OCI-LY7 (cell line): ENCODE measurements at regions not wholly inside any gene's neighbourhood (a gene's known extent, or its start where the extent isn't known, plus 50 kb on each side); places are given as distances from the start of the nearest gene placed in this dataset.

Source experiments
- EZH2phosphoT487 ChIP-seq: fragments of 200-600 bp; sonication (generic); IDR thresholded peaks from 2 replicates; pipeline ENCODE4 v1.6.1; 2018; ENCODE audit warnings: low read depth, borderline replicate concordance, mild to moderate bottlenecking, mixed run types, antibody characterized with exemption, low read length, moderate library complexity, mixed read lengths
- TF ChIP-seq, protein P1 (sequence below): fragments of 200-600 bp; sonication (generic); conservative IDR thresholded peaks from 2 replicates; pipeline ENCODE4 v1.5.1; 2014; ENCODE audit warnings: mild to moderate bottlenecking, antibody characterized with exemption, low read length, moderate library complexity, mixed read lengths

DNA sequence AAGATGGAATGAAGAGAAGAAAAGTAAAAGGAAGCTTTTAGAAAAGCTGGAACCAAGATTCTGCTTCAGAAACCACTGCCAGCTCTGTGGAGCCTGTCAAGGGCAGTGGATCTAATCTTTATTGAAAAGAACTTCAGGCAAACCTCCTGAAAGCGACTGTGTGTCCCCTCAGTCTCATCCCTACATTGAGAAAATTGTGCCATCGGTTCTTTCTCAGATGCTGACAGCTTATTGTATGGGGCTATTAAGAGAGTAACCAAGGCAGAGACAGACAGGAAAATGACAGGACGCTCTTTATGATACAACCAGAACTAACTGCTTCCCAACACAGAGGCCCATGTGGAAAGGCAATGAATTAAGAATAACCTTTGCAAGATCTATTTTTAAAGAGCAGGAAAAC, 763.2 kb upstream of the CHAC2 start:
- TF ChIP-seq, protein P1, sequence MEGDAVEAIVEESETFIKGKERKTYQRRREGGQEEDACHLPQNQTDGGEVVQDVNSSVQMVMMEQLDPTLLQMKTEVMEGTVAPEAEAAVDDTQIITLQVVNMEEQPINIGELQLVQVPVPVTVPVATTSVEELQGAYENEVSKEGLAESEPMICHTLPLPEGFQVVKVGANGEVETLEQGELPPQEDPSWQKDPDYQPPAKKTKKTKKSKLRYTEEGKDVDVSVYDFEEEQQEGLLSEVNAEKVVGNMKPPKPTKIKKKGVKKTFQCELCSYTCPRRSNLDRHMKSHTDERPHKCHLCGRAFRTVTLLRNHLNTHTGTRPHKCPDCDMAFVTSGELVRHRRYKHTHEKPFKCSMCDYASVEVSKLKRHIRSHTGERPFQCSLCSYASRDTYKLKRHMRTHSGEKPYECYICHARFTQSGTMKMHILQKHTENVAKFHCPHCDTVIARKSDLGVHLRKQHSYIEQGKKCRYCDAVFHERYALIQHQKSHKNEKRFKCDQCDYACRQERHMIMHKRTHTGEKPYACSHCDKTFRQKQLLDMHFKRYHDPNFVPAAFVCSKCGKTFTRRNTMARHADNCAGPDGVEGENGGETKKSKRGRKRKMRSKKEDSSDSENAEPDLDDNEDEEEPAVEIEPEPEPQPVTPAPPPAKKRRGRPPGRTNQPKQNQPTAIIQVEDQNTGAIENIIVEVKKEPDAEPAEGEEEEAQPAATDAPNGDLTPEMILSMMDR = no peak
- no peak for TF ChIP-seq EZH2phosphoT487
